ENCODE measurements at regions not wholly inside any gene's neighbourhood (a gene's known extent, or its start where the extent isn't known, plus 50 kb on each side); places are given as distances from the start of the nearest gene placed in this dataset.
"Not testable (repeated sequence)": the region's sequence is repeated elsewhere in the genome, so short reads cannot be mapped to it uniquely, and the experiment has no call there.

DNA sequence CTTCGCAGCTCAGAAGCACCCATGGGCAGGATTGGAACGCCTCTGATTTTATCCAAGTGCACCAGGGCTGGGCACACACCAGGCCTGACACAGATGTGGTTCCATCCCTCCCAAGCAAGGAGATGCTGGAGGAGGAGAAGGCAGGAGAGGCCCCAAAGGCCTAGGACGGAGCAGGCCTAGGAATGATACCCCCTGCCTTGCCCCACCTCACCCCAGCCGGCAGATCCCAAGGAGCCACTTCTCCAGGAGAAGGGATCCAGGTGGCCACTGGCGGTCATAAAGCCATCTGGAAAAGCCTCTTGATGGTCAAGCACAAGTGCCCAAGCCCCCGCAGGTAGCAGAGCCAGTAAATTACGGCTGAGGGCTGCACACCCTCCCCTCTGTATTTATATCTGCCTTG, 211.8 kb downstream of the TBC1D2B start:
- H3K4me3 ChIP-seq, result no peak overlapping the region
- H3K27ac ChIP-seq, result no peak overlapping the region
- peak; percentile 40 for DNase-seq
- peaks cover 2% of the 10 kb centered on the region for H3K4me1 ChIP-seq
- no peaks in the 10 kb centered on the region for H3K9me3 ChIP-seq
- H3K27me3 ChIP-seq, result no peaks in the 10 kb centered on the region
- ATAC-seq, result no peak
- intact Hi-C loops (cut with DNase I), result no loop called here
- no peaks in the 10 kb centered on the region for H3K36me3 ChIP-seq
- TF ChIP-seq, protein P1, sequence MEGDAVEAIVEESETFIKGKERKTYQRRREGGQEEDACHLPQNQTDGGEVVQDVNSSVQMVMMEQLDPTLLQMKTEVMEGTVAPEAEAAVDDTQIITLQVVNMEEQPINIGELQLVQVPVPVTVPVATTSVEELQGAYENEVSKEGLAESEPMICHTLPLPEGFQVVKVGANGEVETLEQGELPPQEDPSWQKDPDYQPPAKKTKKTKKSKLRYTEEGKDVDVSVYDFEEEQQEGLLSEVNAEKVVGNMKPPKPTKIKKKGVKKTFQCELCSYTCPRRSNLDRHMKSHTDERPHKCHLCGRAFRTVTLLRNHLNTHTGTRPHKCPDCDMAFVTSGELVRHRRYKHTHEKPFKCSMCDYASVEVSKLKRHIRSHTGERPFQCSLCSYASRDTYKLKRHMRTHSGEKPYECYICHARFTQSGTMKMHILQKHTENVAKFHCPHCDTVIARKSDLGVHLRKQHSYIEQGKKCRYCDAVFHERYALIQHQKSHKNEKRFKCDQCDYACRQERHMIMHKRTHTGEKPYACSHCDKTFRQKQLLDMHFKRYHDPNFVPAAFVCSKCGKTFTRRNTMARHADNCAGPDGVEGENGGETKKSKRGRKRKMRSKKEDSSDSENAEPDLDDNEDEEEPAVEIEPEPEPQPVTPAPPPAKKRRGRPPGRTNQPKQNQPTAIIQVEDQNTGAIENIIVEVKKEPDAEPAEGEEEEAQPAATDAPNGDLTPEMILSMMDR (IDR thresholded peaks at IDR 0.05), result no peak

DNA sequence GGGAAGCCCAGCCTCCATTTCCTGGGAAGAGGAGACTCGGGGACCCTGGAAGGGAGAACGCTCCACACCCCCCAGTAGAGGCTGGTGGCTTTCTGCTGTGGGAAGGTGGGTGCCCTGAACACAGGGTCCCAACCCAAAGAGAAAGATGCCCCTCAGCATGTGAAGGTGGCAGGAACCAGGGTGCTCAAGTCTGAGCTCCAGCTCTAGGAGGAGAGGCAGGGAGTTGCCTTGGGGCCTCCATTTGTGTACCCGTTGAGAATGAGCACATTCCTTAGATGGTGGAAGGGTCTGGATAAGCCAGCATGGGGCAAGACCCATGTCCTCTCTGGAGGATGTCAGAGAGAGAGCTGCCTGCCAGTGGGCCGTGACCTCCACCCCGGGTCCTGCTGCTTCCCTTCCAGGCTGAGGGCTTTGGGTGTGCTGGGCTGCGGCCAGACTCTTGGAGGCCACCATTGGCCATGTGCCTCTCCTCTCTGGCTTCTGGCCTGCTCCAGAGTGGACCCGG, 212.4 kb downstream of the TBC1D2B start:
- Histone ChIP-seq H3K36me3 (no peaks in the 10 kb centered on the region), H3K4me3 (no peak overlapping the region), H3K27me3 (no peaks in the 10 kb centered on the region), H3K4me1 (no peaks in the 10 kb centered on the region), H3K9me3 (no peaks in the 10 kb centered on the region), H3K27ac (no peak overlapping the region)
- TF ChIP-seq, protein P1 (IDR thresholded peaks at IDR 0.05), result no peak
- intact Hi-C loops (cut with DNase I), result no loop called here
- ATAC-seq (no peak), DNase-seq (peak; percentile 43)

DNA sequence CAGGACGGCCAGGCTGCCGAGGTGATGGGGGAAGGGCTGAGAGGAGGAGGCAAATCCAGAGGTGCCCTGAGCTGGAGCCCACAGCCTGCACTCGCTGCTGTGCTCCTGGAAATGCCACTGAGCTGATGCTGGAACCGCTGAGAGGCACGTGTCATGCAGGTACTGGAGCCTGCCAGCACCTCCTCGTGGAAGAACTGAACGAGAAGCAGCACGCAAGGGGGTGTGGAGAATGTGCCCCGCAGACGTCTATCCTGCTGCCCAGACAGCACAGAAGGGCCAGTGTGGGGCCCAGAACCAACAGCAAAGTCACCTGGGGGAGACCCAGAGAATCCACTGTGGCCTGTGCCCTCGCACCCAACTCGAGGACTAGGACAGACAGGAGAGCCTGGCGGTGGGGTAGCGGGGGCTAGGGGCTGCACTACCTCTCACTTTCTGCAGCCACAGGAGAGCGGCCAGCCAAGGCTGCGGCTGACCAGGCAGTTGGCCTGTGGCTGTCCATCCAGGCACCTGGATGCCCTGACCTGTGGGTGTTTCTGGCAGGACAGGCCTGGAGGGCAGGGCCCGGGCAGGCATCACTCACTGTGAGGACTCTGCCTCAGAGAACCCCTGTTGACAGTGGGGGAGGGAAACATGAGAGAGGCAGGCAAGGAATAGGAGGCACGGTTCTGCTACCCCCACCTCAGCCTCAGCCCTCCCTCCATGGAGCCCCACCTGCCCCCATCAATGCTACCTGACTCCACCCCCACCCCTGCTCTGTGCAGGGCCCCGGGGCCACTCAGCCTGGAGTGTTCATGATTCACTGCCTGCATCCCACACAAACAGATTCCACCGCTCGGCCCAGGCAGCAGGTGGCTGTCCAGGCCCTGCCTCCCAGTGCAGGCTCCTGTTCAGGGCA, 213.1 kb downstream of the TBC1D2B start:
- intact Hi-C loops (cut with DNase I), result no loop called here
- Histone ChIP-seq H3K27ac (no peak overlapping the region), H3K4me3 (no peak overlapping the region), H3K36me3 (no peaks in the 10 kb centered on the region), H3K27me3 (no peaks in the 10 kb centered on the region), H3K4me1 (no peaks in the 10 kb centered on the region), H3K9me3 (no peaks in the 10 kb centered on the region)
- DNase-seq (peak; percentile 63), ATAC-seq (no peak)
- TF ChIP-seq, protein P1 (IDR thresholded peaks at IDR 0.05), result no peak

GRCh38 chr15:77863491-77864105, 213.9 kb downstream of the TBC1D2B start:
- Histone ChIP-seq H3K4me1 (no peaks in the 10 kb centered on the region), H3K4me3 (no peak overlapping the region), H3K36me3 (no peaks in the 10 kb centered on the region), H3K9me3 (no peaks in the 10 kb centered on the region), H3K27me3 (no peaks in the 10 kb centered on the region), H3K27ac (no peak overlapping the region)
- peak; percentile 47 for DNase-seq
- TF ChIP-seq, protein P1 (IDR thresholded peaks at IDR 0.05), result no peak
- intact Hi-C loops (cut with DNase I), result no loop called here
- no peak for ATAC-seq

GRCh38 chr15:77862651-77863104, 214.8 kb downstream of the TBC1D2B start:
- Histone ChIP-seq H3K36me3 (no peaks in the 10 kb centered on the region), H3K4me1 (no peaks in the 10 kb centered on the region), H3K9me3 (no peaks in the 10 kb centered on the region), H3K27ac (no peak overlapping the region), H3K27me3 (no peaks in the 10 kb centered on the region), H3K4me3 (no peak overlapping the region)
- no peak for ATAC-seq
- intact Hi-C loops (cut with DNase I), result no loop called here
- TF ChIP-seq, protein P1 (IDR thresholded peaks at IDR 0.05), result no peak
- DNase-seq, result peak; percentile 62

DNA sequence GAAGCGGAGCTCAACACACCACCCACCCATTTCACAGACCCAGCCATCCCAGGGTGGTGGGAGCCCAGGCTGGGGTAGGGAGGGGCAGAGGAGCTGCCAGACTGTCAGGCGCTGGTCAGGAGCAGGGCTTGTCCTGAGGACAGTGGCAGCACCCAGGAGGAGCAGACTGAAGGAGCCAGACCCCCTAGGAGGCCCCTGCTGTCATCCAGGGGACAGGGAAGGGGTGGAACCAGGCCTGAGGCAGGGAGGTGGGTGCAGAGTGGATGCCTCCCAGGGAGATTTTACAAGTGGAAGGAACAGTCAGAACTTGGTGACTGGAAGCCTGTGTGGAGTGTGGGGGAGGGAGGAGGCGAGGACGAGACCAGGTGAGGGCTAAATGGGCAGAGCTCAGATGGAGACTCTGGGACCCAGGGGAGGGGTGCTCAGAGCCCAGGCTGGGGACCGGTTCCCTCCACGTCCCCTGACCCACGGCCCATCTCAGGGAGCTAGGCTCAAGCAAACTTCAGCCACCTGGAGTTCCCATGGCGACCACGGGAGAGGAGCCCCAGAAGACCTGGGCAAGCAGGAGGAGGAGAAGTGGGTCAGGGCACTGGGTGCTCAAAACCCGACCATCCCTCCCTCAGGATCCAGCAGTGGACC, 215.4 kb downstream of the TBC1D2B start:
- intact Hi-C loops (cut with DNase I), result not testable (repeated sequence)
- peak; percentile 59 for DNase-seq

More for the DNA sequence above, 215.4 kb downstream of the TBC1D2B start:
- H3K4me3 ChIP-seq, ATAC-seq, H3K9me3 ChIP-seq, H3K4me1 ChIP-seq, H3K36me3 ChIP-seq, H3K27me3 ChIP-seq, H3K27ac ChIP-seq: not testable (repeated sequence)
